CD4-positive, alpha-beta memory T cell (primary cell): ENCODE measurements at regions not wholly inside any gene's neighbourhood (a gene's known extent, or its start where the extent isn't known, plus 50 kb on each side); places are given as distances from the start of the nearest gene placed in this dataset.

Experiments used
- CTCF ChIA-PET: fragments of 350-600 bp; sonication (Branson Sonifier 250); formaldehyde crosslinking; loops from one replicate; lab custom pipeline; 2021; ENCODE audit warnings: inconsistent platforms; ENCODE audit not compliant: partially characterized antibody; lab: Charles Lee
- POLR2A ChIA-PET: fragments of 350-600 bp; sonication (Branson Sonifier 250); formaldehyde crosslinking; loops from one replicate; lab custom pipeline; 2021; ENCODE audit not compliant: partially characterized antibody; lab: Charles Lee
- DNase-seq, 5 donors: peaks; one replicate each; pipeline versions ENCODE4 v3.0.0 to v3.0.0-alpha.2; 2020 to 2022; ENCODE audit warnings: mixed read lengths in 1 of 5
- H3K27ac ChIP-seq: one replicate; pipeline ENCODE4 v1.7.0; 2013; ENCODE audit warnings: low read depth, low read length
- H3K27me3 ChIP-seq: 2 replicates; pipeline ENCODE4 v1.7.0; 2013; ENCODE audit warnings: mild to moderate bottlenecking, low read length, moderate library complexity; ENCODE audit not compliant: insufficient read depth
- H3K36me3 ChIP-seq: 2 replicates; pipeline ENCODE4 v1.7.0; 2013; ENCODE audit warnings: mild to moderate bottlenecking, low read length, moderate library complexity; ENCODE audit not compliant: insufficient read depth
- H3K4me1 ChIP-seq: 2 replicates; pipeline ENCODE4 v1.7.0; 2013; ENCODE audit warnings: mild to moderate bottlenecking, low read length, moderate library complexity; ENCODE audit not compliant: insufficient read depth
- H3K4me3 ChIP-seq, 2 donors: one replicate each; pipeline ENCODE4 v1.7.0; 2013; ENCODE audit warnings: low read length in 2 of 2, mild to moderate bottlenecking in 1 of 2
- H3K9me3 ChIP-seq, 2 donors: one replicate each; pipeline ENCODE4 v1.7.0; 2013; ENCODE audit warnings: low read length in 2 of 2, control low read depth in 1 of 2; ENCODE audit not compliant: control insufficient read depth in 1 of 2
- H3K27ac Mint-ChIP-seq, 7 donors: one replicate each; pipeline ENCODE4 v1.8.0; 2020 to 2021; ENCODE audit warnings: mixed read lengths in 7 of 7, mild to moderate bottlenecking in 6 of 7, inconsistent platforms in 3 of 7, moderate library complexity in 3 of 7
- H3K27me3 Mint-ChIP-seq, 2 donors: one replicate each; pipeline ENCODE4 v1.8.0; 2020 to 2021; ENCODE audit warnings: mixed read lengths in 2 of 2
- H3K36me3 Mint-ChIP-seq, 2 donors: one replicate each; pipeline ENCODE4 v1.8.0; 2020 to 2021; ENCODE audit warnings: mixed read lengths in 2 of 2, inconsistent platforms in 1 of 2, mild to moderate bottlenecking in 1 of 2
- H3K4me1 Mint-ChIP-seq, 4 donors: one replicate each; pipeline ENCODE4 v1.8.0; 2020 to 2021; ENCODE audit warnings: mixed read lengths in 4 of 4, mild to moderate bottlenecking in 1 of 4
- H3K4me3 Mint-ChIP-seq, 8 donors: one replicate each; pipeline ENCODE4 v1.8.0; 2020 to 2021; ENCODE audit warnings: mixed read lengths in 8 of 8, mild to moderate bottlenecking in 7 of 8, moderate library complexity in 6 of 8, inconsistent platforms in 3 of 8
- H3K9me3 Mint-ChIP-seq, 8 donors: one replicate each; pipeline ENCODE4 v1.8.0; 2020 to 2021; ENCODE audit warnings: mixed read lengths in 8 of 8, mild to moderate bottlenecking in 5 of 8, inconsistent platforms in 3 of 8, moderate library complexity in 1 of 8
- intact Hi-C: fragments of 100-400 bp; cut with micrococcal nuclease; formaldehyde crosslinking; loops from one replicate; pipeline ENCODE4 v1.15.1; 2023

DNA sequence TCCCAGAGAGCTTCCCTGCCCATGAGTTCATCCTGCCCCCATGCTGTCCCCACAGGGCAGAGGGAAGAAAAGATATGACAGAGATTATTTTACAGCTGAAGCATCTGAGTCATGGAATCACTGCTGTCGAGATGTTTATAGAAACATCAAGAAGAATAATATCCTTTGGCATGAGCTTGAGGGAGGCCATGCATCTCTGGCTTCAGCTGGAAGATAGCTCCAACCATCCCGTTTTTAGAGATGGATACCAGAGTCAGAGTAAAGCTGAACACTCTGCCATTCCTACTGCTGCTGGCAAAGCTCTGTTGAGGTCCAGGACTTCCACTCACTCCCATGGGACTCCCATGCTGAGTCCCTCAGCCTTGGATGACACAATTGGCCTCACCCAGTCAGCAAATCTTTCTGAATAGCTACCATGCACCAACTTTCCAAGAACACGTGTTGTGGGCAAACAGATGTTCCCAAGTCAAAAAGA, 167.8 kb downstream of the TTC32 start:
- H3K27ac Mint-ChIP-seq: no peak overlapping the region
- POLR2A ChIA-PET: no interaction called here
- no peaks in the 10 kb centered on the region for H3K4me1 Mint-ChIP-seq

DNA sequence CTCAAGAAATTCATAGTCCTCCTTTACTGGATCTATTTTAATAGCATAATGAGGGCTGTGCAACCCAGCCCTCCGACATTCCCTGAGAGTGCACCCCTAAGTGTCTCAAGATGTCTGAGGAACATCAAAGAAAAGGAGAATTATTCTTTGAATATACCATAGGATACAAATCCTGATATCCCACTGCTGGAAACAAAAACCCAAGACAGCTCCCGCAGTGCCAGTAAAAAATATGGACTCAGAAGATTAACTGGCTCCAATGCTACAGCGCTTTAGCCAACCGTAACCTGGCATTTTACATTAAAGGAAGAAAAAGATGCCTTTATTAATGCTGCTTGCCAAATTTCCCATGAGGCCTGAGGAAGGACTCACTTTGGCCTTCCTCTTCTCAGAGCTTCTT, 168.4 kb downstream of the TTC32 start:
- H3K4me1 ChIP-seq: no peaks in the 10 kb centered on the region
- ChIA-PET POLR2A (no interaction called here), CTCF (no interaction called here)
- H3K27me3 ChIP-seq: no peaks in the 10 kb centered on the region
- intact Hi-C loops: no loop called here
- Mint-ChIP-seq H3K27ac (no peak overlapping the region), H3K27me3 (peaks cover 8 to 20% of the 10 kb centered on the region in 2 donors), H3K4me1 (no peaks in the 10 kb centered on the region), H3K4me3 (no peak overlapping the region), H3K36me3 (no peaks in the 10 kb centered on the region), H3K9me3 (no peaks in the 10 kb centered on the region)
- H3K27ac ChIP-seq: no peak overlapping the region
- DNase-seq: no peak
- H3K36me3 ChIP-seq: no peaks in the 10 kb centered on the region
- no peak overlapping the region for H3K4me3 ChIP-seq
- no peaks in the 10 kb centered on the region for H3K9me3 ChIP-seq

More for the DNA sequence above, 167.8 kb downstream of the TTC32 start:
- no peaks in the 10 kb centered on the region for H3K36me3 Mint-ChIP-seq
- Histone ChIP-seq H3K4me3 (no peak overlapping the region), H3K27me3 (no peaks in the 10 kb centered on the region), H3K36me3 (no peaks in the 10 kb centered on the region), H3K27ac (no peak overlapping the region), H3K4me1 (no peaks in the 10 kb centered on the region), H3K9me3 (no peaks in the 10 kb centered on the region)
- peaks cover 8 to 22% of the 10 kb centered on the region in 2 donors for H3K27me3 Mint-ChIP-seq
- DNase-seq: no peak
- no peaks in the 10 kb centered on the region for H3K9me3 Mint-ChIP-seq
- CTCF ChIA-PET: no interaction called here
- intact Hi-C loops: no loop called here
- H3K4me3 Mint-ChIP-seq: no peak overlapping the region

DNA sequence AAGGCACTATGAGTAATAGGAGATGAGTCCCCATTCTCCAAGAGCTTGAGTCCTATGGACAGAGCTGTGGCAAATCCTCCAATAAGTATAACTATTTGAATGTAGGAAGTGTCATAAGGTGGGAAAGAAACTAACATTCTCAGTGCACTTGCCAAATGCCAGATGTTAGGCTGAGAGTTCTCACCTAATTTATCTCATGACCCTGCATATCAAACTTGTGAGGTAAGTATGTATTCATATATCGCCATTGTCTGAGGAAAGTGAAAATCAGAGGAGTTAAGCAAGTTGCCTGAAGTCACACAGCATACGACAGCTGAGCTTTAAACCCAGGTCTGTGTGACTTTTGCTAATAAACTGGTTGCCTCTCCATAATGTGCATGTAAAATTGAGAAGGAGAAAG, 169.5 kb downstream of the TTC32 start:
- H3K4me3 ChIP-seq: no peak overlapping the region
- H3K4me1 ChIP-seq: no peaks in the 10 kb centered on the region
- POLR2A ChIA-PET: no interaction called here
- H3K27me3 ChIP-seq: no peaks in the 10 kb centered on the region
- no peak overlapping the region for H3K27ac ChIP-seq
- no peak for DNase-seq
- no peaks in the 10 kb centered on the region for H3K36me3 ChIP-seq
- no peak overlapping the region for H3K27ac Mint-ChIP-seq
- no peaks in the 10 kb centered on the region for H3K9me3 ChIP-seq
- intact Hi-C loops: no loop called here
- H3K4me3 Mint-ChIP-seq: no peak overlapping the region
- H3K27me3 Mint-ChIP-seq: peaks cover 8 to 19% of the 10 kb centered on the region in 2 donors
- CTCF ChIA-PET: no interaction called here
- H3K4me1 Mint-ChIP-seq: no peaks in the 10 kb centered on the region
- no peaks in the 10 kb centered on the region for H3K36me3 Mint-ChIP-seq
- H3K9me3 Mint-ChIP-seq: peaks cover 0 to 2% (median 0%) of the 10 kb centered on the region in 8 donors

DNA sequence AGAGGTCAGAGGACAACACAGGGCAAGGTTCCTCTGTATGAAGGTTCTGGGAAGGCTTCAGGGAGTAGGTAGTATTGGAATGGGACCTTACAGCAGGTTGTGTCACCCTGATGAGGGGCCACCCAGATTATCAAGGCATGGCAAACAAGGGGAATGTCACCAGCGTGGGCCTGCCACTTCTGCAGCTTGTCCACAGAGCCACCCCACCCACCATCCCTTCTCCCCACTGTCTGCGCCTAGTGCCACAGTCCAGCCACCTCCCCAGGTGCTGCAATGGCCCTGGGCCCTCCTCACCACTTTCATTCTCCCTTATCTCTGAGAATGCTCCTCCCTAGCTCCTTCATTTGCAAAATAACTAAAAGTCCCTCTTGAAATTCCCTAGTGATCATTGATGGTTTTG, 170.3 kb downstream of the TTC32 start:
- no peaks in the 10 kb centered on the region for H3K27me3 ChIP-seq
- H3K9me3 ChIP-seq: no peaks in the 10 kb centered on the region
- no peaks in the 10 kb centered on the region for H3K36me3 ChIP-seq
- H3K27ac ChIP-seq: no peak overlapping the region
- no peak overlapping the region for H3K4me3 ChIP-seq
- Mint-ChIP-seq H3K4me3 (no peak overlapping the region), H3K9me3 (peaks cover 0 to 2% (median 0%) of the 10 kb centered on the region in 8 donors), H3K27ac (peak overlapping the region in 1 of 7 donors; percentile 5), H3K36me3 (no peaks in the 10 kb centered on the region), H3K27me3 (peaks cover 8 to 16% of the 10 kb centered on the region in 2 donors), H3K4me1 (no peaks in the 10 kb centered on the region)
- no peak for DNase-seq
- ChIA-PET CTCF (no interaction called here), POLR2A (no interaction called here)
- intact Hi-C loops: no loop called here
- H3K4me1 ChIP-seq: no peaks in the 10 kb centered on the region

DNA sequence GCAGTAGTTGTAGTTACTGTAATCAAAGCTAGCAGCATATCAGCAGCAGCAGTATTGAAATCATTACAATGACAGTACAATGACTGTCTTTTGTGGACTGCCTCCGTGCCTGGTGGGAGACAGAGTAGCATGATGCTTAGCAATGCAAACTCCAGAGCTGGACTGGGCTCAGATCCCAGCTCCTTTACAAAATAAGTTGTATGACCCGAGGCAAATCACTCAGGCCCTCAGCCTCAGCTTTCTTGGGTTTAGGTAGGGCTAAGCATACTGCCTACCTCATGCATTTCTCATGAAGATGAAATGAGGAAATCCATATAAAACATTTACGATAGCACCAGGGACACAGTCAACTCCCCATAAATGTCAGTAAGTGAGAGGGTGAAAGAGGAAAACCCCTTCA, 170.7 kb downstream of the TTC32 start:
- peaks cover 0 to 2% (median 0%) of the 10 kb centered on the region in 8 donors for H3K9me3 Mint-ChIP-seq
- Histone ChIP-seq H3K27ac (no peak overlapping the region), H3K4me3 (no peak overlapping the region), H3K4me1 (no peaks in the 10 kb centered on the region), H3K27me3 (no peaks in the 10 kb centered on the region), H3K36me3 (no peaks in the 10 kb centered on the region), H3K9me3 (no peaks in the 10 kb centered on the region)
- no peak for DNase-seq
- no peak overlapping the region for H3K4me3 Mint-ChIP-seq
- ChIA-PET POLR2A (no interaction called here), CTCF (no interaction called here)
- H3K36me3 Mint-ChIP-seq: no peaks in the 10 kb centered on the region
- no peak overlapping the region for H3K27ac Mint-ChIP-seq
- intact Hi-C loops: no loop called here
- H3K4me1 Mint-ChIP-seq: no peaks in the 10 kb centered on the region
- peaks cover 8 to 15% of the 10 kb centered on the region in 2 donors for H3K27me3 Mint-ChIP-seq

DNA sequence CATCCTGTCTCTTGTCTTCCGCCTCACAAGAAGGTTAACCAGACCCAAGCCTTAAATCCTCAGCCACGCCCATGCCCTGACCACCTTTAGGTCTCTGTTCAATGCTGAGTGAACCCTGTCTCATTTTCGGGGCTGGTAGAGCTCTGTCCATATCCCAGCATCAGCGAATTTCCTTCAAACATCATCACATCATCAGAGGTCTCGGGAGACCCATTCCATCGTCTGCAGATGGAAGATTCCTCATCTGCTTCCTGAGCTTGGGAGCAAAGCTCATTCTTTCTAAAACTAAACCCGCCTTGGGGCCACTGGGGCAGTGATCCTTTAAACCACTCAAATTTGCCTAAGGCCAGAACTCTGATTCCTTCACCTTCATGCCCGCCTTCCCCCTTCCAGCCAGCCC, 173.7 kb downstream of the TTC32 start:
- ChIA-PET CTCF (no interaction called here), POLR2A (no interaction called here)
- no peaks in the 10 kb centered on the region for H3K36me3 ChIP-seq
- Mint-ChIP-seq H3K27ac (no peak overlapping the region), H3K4me3 (no peak overlapping the region), H3K36me3 (no peaks in the 10 kb centered on the region), H3K4me1 (peaks cover 0 to 6% (median 0%) of the 10 kb centered on the region in 4 donors), H3K9me3 (peaks cover 0 to 2% (median 0%) of the 10 kb centered on the region in 8 donors), H3K27me3 (peaks cover 6 to 10% of the 10 kb centered on the region in 2 donors)
- H3K9me3 ChIP-seq: no peaks in the 10 kb centered on the region
- no peak overlapping the region for H3K27ac ChIP-seq
- no peak for DNase-seq
- H3K27me3 ChIP-seq: no peaks in the 10 kb centered on the region
- intact Hi-C loops: no loop called here
- no peak overlapping the region for H3K4me3 ChIP-seq
- H3K4me1 ChIP-seq: no peaks in the 10 kb centered on the region

DNA sequence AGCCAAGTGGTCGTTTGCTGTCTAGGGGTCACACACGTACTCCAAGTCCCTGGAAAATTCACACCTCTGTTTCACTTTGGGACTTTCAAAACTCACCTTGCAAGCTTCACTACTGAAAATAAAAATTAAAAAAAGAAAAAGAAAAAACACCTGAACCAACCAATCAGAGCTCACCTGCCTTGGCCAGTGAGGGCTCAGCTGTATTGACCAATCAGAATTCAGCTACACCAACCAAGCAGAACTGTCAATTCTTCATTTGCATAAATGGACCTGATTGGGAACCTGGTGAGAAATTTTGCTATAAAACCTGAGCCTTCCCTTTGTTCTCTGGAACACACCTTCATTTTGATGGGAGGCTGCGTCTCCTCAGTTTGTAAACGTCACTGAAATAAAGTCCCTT, 176.4 kb downstream of the TTC32 start:
- intact Hi-C loops: no loop called here
- H3K9me3 ChIP-seq: no peaks in the 10 kb centered on the region
- DNase-seq: no peak
- no peak overlapping the region for H3K27ac Mint-ChIP-seq
- no peaks in the 10 kb centered on the region for H3K4me1 ChIP-seq
- H3K36me3 Mint-ChIP-seq: no peaks in the 10 kb centered on the region
- H3K9me3 Mint-ChIP-seq: peaks cover 0 to 2% (median 0%) of the 10 kb centered on the region in 8 donors
- CTCF ChIA-PET: no interaction called here
- H3K4me3 Mint-ChIP-seq: no peak overlapping the region
- H3K27me3 Mint-ChIP-seq: peaks cover 0 to 5% of the 10 kb centered on the region in 2 donors
- no peaks in the 10 kb centered on the region for H3K36me3 ChIP-seq
- H3K4me3 ChIP-seq: no peak overlapping the region
- no peak overlapping the region for H3K27ac ChIP-seq
- peaks cover 0 to 6% (median 0%) of the 10 kb centered on the region in 4 donors for H3K4me1 Mint-ChIP-seq
- POLR2A ChIA-PET: no interaction called here
- H3K27me3 ChIP-seq: no peaks in the 10 kb centered on the region

DNA sequence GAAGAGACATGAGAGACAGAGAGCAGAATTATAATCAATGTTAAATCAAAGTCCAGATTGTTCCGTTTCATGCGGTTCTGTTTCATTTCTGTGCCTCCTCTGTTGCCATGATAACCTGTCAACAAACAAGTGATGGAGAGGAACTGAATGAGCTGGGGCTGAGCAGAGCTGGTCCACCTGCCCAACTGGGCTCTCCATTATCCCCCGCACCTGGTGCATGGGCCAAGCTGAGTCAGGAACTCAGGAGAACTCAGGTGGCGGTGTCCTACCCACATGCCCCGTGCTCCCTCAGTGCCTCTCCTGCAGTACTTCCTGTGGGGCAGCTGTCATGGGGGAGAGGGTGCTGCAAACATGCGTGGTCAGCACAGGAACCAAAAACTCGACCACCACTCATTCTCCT, 178.8 kb downstream of the TTC32 start:
- H3K9me3 ChIP-seq: no peaks in the 10 kb centered on the region
- no peak overlapping the region for H3K4me3 Mint-ChIP-seq
- CTCF ChIA-PET: no interaction called here
- no peaks in the 10 kb centered on the region for H3K36me3 Mint-ChIP-seq
- H3K27me3 ChIP-seq: no peaks in the 10 kb centered on the region
- peaks cover 0 to under 1% (median 0%) of the 10 kb centered on the region in 8 donors for H3K9me3 Mint-ChIP-seq
- peaks cover 0 to 5% of the 10 kb centered on the region in 2 donors for H3K27me3 Mint-ChIP-seq
- H3K4me3 ChIP-seq: no peak overlapping the region
- peaks cover 0 to 6% (median 0%) of the 10 kb centered on the region in 4 donors for H3K4me1 Mint-ChIP-seq
- H3K36me3 ChIP-seq: no peaks in the 10 kb centered on the region
- no peak overlapping the region for H3K27ac Mint-ChIP-seq
- no peaks in the 10 kb centered on the region for H3K4me1 ChIP-seq
- intact Hi-C loops: no loop called here
- POLR2A ChIA-PET: no interaction called here
- DNase-seq: no peak
- H3K27ac ChIP-seq: no peak overlapping the region
